Heart left ventricle (tissue), 13 donors: ENCODE measurements at regions not wholly inside any gene's neighbourhood (a gene's known extent, or its start where the extent isn't known, plus 50 kb on each side); places are given as distances from the start of the nearest gene placed in this dataset.

Experiments used
- POLR2A ChIP-seq, 2 donors: fragments of 450-650 bp; IDR thresholded peaks; one replicate each; pipeline ENCODE4 v1.6.1; 2017; ENCODE audit warnings: antibody characterized with exemption in 2 of 2, mild to moderate bottlenecking in 2 of 2, moderate library complexity in 2 of 2
- TF ChIP-seq, protein P1 (sequence below), 12 donors: fragments of 200-600 bp; sonication (generic) in 4 of 12; IDR thresholded peaks; one replicate each; pipeline versions ENCODE4 v1.5.0 to v1.8.0; 2018 to 2022; ENCODE audit warnings: antibody characterized with exemption in 12 of 12, mild to moderate bottlenecking in 5 of 12
- donor health status: ischemic (EF 13 %, LVEDD 7.1; RV severe dilation, severe dysfunction).
- donor health status: DM: no; HTN: yes; CAD: no.
- donor health status: DM: no; HTN: no; CAD: no.
- donor health status: ischemic (EF 25% LVEDD 6.9; RV normal size, moderate dysfunction).
- donor health status: ischemic (EF 25% LVEDD 5.7; RV mildly dilated, moderate dysfunction).
- donor health status: ischemic (EF 35%, LVEDD 5.7; RV mildly dilated, moderate dysfunction).
- donor health status: nonischemic (EF 11% LVEDD 7.7; RV severe dilation, severe dysfunction).
- donor health status: DM: yes; HTN: yes; CAD: no.
- donor health status: PGD.
- donor health status: ischemic (EF 29% LVEDD 5.4; RV normal size, mild dysfunction).
- donor health status: nonischemic (EF 23%, LVEDD 6.1; RV moderate dilation, normal function).

DNA sequence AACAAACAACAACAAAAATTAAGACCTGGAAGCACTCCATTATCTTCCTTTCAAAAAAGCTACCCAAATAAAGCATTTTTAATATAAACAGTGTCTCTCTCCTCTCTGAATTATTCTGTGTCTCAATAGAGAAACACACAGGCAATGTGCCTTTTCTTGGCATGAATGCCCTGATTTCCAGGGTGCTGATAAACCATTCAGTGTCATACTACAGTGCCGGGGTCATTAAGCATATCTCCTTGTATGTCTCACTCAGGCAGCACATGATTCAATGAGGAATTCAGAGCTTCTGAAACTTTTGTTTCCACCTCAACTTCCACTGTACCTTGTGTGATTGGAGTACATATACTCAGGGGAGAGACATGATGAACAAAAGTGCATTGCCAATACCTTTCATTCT is 294.0 kb upstream of the SLC24A2 start:
- TF ChIP-seq, protein P1, sequence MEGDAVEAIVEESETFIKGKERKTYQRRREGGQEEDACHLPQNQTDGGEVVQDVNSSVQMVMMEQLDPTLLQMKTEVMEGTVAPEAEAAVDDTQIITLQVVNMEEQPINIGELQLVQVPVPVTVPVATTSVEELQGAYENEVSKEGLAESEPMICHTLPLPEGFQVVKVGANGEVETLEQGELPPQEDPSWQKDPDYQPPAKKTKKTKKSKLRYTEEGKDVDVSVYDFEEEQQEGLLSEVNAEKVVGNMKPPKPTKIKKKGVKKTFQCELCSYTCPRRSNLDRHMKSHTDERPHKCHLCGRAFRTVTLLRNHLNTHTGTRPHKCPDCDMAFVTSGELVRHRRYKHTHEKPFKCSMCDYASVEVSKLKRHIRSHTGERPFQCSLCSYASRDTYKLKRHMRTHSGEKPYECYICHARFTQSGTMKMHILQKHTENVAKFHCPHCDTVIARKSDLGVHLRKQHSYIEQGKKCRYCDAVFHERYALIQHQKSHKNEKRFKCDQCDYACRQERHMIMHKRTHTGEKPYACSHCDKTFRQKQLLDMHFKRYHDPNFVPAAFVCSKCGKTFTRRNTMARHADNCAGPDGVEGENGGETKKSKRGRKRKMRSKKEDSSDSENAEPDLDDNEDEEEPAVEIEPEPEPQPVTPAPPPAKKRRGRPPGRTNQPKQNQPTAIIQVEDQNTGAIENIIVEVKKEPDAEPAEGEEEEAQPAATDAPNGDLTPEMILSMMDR (IDR thresholded peaks at IDR 0.05), result no peak
- TF ChIP-seq POLR2A (IDR thresholded peaks at IDR 0.05), result no peak
